HG03565 (cell line): ENCODE measurements at regions not wholly inside any gene's neighbourhood (a gene's known extent, or its start where the extent isn't known, plus 50 kb on each side); places are given as distances from the start of the nearest gene placed in this dataset.
"Not testable (repeated sequence)": the region's sequence is repeated elsewhere in the genome, so short reads cannot be mapped to it uniquely, and the experiment has no call there.

Experiments
- ATAC-seq: cut with Tn5 transposase; IDR thresholded peaks from one replicate; pipeline ENCODE4 v1.9.1; 2021; ENCODE audit warnings: mild to moderate bottlenecking, moderate library complexity; ENCODE audit not compliant: unreplicated experiment

- ATAC-seq = no peak
Measured at GRCh38 chr2:234203135-234203984, 152.9 kb downstream of the SPP2 start.

DNA sequence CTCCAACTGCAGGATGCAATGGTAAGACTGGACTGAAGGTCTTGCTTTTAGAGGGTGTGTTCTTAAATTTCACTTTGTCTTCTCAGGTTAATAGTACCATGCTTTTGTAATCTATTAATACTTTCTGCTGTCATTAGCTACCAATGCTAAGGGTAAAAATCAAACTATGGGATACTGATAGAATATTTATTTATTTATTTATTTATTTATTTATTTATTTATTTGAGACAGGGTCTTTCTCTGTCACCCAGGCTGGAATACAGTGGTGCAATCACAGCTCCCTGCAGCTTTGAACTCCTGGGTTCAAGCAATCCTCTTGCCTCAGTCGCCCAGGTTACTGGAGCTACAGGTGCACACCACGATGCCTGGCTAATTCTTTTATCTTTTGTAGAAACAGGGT, 152.1 kb downstream of the SPP2 start:
- ATAC-seq = no peak

DNA sequence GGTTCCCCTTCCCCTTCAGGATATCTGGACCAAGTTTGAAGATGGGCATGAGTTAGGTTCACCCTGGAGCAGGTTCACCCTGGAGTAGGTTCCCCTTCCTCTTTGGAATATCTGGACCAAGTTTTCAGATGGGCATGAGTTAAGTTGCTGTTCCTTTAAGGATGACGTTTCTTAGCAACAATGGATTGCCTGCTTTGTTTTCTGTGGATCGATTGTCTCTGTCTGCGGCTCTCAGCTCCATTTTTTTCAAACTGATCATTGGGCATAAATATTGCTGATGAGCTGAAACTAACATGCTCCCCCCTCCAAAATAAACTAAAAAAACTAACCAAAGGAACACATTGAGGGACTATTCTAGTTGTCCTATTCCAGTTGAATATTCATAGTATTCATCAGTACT, 149.5 kb downstream of the SPP2 start:
- no peak for ATAC-seq

DNA sequence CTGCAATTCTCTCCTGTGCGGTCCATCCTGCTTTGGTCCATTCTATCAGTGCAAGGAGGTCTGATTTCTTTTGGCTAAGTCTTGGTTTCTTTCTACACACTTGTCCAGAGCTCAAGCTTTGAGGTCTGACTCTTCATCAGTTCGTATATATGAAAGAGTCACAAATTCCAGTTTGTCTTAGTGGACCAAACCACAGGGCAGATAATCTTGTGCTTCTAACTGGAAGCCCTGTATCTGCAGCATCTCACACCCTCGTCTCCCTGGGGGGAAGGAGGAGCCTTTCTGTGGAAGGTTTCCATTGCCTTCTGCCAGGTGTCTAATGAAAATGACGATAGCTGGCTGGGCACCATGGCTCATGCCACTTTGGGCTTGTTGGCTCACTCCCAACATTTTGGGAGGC, 148.5 kb downstream of the SPP2 start:
- ATAC-seq = no peak

DNA sequence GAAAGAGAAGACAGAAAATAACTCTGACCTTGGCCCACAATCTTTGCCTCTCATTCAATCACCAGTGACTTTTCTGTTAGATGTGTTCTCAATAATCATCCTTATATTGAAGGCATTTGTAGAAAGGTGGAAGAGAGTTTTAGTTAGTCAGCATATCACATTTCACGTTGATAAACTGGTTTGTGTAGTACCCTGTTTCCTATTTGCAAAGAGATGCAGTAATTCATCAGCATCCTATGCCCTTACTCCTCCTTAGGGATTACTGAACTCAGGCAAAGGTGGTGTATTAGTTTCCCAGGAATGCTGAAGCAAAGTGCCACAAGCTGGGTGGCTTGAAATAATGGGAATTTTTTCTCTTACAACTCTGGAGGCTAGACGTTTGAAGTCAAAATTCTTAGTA, 145.0 kb downstream of the SPP2 start:
- ATAC-seq = no peak

DNA sequence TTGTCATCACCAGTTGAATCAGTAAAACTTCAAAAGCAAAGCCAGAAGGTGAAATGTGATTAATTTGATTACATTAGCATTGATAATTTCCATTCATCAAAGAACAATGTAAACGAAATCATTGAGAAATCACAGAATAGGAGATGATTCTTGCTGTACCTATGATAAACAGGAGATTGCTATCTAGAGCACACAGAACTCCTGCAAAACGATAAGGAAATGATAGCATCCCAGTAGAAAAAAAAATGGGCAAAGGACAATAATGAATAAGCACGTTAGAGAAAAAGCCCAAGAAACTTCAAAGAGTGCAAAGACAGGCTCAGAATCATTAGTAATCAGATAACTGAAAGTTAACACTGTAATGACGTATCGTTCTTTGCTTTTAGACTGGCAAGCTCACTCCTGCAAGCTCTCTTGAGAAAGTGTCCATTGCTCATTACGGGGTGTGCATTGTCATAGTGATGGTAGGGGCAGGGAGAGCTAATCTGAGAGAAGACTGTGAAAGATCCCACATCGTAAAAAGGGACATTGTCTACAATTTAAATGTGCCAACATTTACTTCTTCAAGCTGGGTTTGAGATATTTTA, 143.6 kb downstream of the SPP2 start:
- ATAC-seq = no peak

GRCh38 chr2:234191819-234192407, 141.4 kb downstream of the SPP2 start:
- ATAC-seq = no peak

- ATAC-seq = no peak
Measured at GRCh38 chr2:234189786-234190300, 139.3 kb downstream of the SPP2 start.

GRCh38 chr2:234189230-234189629, 138.7 kb downstream of the SPP2 start:
- no peak for ATAC-seq

DNA sequence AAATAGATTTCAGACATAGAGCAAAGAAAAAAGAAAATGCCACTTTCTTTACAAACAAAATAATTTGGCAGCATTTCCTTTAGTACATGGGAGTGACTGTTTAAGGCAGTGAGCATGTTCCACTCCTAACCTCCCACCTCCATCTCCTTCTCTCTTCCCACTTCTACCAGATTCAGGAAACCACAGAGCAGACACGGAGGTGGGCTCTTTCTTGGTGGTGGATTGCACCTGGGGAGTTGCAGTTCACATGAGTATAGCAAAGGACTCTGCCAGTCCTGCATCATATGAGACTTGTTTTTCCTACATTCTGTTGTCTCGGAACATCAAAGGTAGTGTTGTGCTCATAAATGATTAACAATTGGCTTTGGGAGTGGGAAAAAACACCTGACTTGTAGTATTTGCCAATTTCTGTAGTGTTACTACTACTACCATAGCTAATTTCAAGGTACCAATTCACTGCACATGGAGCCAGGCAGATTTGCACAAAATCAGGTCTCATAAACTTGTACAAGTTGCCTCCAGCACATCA, 137.2 kb downstream of the SPP2 start:
- ATAC-seq = no peak

- ATAC-seq = no peak
Measured at GRCh38 chr2:234181121-234181520, 130.6 kb downstream of the SPP2 start.

GRCh38 chr2:234179031-234179363, 128.5 kb downstream of the SPP2 start:
- no peak for ATAC-seq

GRCh38 chr2:234178330-234179030, 128.0 kb downstream of the SPP2 start:
- no peak for ATAC-seq

GRCh38 chr2:234175649-234176048, 125.1 kb downstream of the SPP2 start:
- ATAC-seq = no peak

GRCh38 chr2:234174742-234175141, 124.2 kb downstream of the SPP2 start:
- no peak for ATAC-seq

GRCh38 chr2:234172532-234172931, 122.0 kb downstream of the SPP2 start:
- no peak for ATAC-seq

DNA sequence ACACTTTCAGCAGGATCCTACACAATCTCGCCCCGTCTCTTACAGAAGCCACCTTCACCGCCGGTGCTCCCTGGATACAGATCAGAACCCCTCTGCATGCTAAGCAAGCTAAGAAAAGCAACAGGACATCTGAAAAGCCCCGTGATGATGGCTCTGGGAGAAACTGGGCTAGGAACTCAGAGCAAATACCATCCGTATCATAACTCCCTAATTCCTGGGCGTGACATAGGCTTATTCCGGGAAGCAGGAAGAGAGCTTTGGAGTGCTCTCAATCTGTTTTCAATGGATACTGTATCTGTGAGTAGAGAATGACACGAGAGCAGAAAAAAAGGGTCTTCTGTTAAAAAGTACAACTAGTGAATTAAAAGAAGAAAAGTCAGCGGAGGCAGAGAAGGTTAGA, 121.6 kb downstream of the SPP2 start:
- no peak for ATAC-seq

DNA sequence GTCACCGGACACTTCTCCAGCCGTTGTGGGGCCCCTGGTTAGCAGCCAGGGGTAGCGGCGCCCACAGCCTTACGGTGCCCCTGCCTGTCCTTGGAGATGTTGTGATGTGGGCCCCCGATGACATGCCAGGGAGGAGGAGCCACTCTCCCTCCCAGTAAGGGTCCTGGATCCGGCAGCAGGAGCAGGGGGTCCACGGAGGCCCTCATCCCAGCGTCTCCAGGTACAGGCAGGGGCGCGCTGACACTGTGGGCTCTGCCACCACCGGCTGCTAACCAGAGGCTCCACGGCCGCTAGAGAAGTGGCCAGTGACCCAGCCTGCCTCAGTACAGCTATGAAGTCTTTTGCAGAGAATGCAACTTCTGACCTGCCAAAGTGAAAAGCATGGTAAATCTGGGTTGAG, 121.2 kb downstream of the SPP2 start:
- ATAC-seq = no peak

GRCh38 chr2:234169674-234170073, 119.2 kb downstream of the SPP2 start:
- ATAC-seq = no peak

- not testable (repeated sequence) for ATAC-seq
Measured at GRCh38 chr2:234168605-234169570, 118.4 kb downstream of the SPP2 start.
